WTC11 (cell line): ENCODE measurements at regions not wholly inside any gene's neighbourhood (a gene's known extent, or its start where the extent isn't known, plus 50 kb on each side); places are given as distances from the start of the nearest gene placed in this dataset.

ENCODE experiments used
- CBFB ChIP-seq: sonication (generic); formaldehyde crosslinking; IDR thresholded peaks from 2 replicates; pipeline ENCODE4 v1.8.1; 2022; ENCODE audit warnings: mild to moderate bottlenecking, low read depth, missing genetic modification reagents
- CTCF ChIP-seq: fragments of 200-600 bp; IDR thresholded peaks from 2 replicates; pipeline ENCODE4 v1.8.0; 2022; ENCODE audit warnings: antibody characterized with exemption
- EMX1 ChIP-seq: fragments of 250-450 bp; sonication (Bioruptor Pico); IDR thresholded peaks from 2 replicates; pipeline ENCODE4 v1.8.0; 2021; ENCODE audit warnings: mild to moderate bottlenecking
- ESRRA ChIP-seq: sonication (generic); formaldehyde crosslinking; IDR thresholded peaks from 2 replicates; pipeline ENCODE4 v1.8.1; 2022; ENCODE audit warnings: mild to moderate bottlenecking, missing genetic modification reagents, borderline replicate concordance

DNA sequence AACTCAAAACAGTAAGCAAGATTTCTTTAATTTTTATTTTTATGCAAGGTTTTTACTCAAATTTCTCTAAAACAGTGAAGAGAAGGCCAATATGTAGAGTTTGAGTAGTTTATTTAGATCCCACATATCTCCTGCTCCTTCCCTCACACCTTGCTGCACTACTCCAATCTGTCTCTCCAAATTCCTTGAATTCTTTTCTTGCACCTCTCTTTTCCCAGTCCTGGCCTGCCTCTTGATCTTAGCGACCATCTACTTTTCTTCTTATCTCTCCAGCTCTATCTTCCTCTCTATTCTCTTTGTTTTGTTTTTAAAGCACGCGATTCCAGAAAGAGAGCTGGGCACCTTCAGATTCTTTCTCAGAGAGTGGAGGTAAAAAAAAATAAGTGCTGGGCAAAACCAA lies 86.7 kb upstream of the KCNQ5 start:
- TF ChIP-seq ESRRA (CRISPR knock-in tag) (no peak), CTCF (no peak), CBFB (CRISPR knock-in tag) (no peak), EMX1 (CRISPR knock-in tag) (no peak)
